T-cell (primary cell): ENCODE measurements at regions not wholly inside any gene's neighbourhood (a gene's known extent, or its start where the extent isn't known, plus 50 kb on each side); places are given as distances from the start of the nearest gene placed in this dataset.

Experiments
- ATAC-seq, 4 experiments: fragments of 200-7000 bp in 3 of 4; fragments of 150-1000 bp in 1 of 4; cut with Tn5 transposase; replicated peaks in 1 of 4; 1 replicate in 3 of 4; 2 replicates in 1 of 4; pipeline ENCODE4 v1.10.0; 2021; ENCODE audit warnings: moderate library complexity in 3 of 4, mild to moderate bottlenecking in 2 of 4, moderate number of reproducible peaks in 1 of 4
- CTCF ChIA-PET, 2 donors: fragments of 300-600 bp; sonication (Branson Sonifier 250); formaldehyde crosslinking; loops; one replicate each; lab custom pipeline; 2022; ENCODE audit warnings: antibody characterized with exemption in 2 of 2; lab: Charles Lee
- POLR2A ChIA-PET, 2 donors: fragments of 300-600 bp; sonication (Branson Sonifier 250); formaldehyde crosslinking; loops; one replicate each; lab custom pipeline; 2022; ENCODE audit warnings: antibody characterized with exemption in 2 of 2; lab: Charles Lee
- DNase-seq, 35 experiments: peaks; one replicate each; pipeline versions ENCODE4 v3.0.0 to v3.0.0-alpha.2; 2013 to 2023
- H3K27ac ChIP-seq: one replicate; pipeline ENCODE4 v1.5.1; 2013; ENCODE audit warnings: low read length
- H3K27me3 ChIP-seq, 2 experiments: replicated peaks in 1 of 2; 1 replicate in 1 of 2; 2 replicates in 1 of 2; pipeline versions ENCODE4 v1.6.1 to v1.7.0; 2013; ENCODE audit warnings: low read length in 1 of 2, mixed read lengths in 1 of 2; ENCODE audit not compliant: control insufficient read depth in 2 of 2, insufficient read depth in 2 of 2; ENCODE audit errors: extremely low read depth in 1 of 2
- H3K36me3 ChIP-seq, 2 donors: 1 replicate in 1 of 2; 2 replicates in 1 of 2; pipeline versions ENCODE4 v1.6.1 to v1.7.0; 2013; ENCODE audit warnings: low read length in 1 of 2; ENCODE audit not compliant: control insufficient read depth in 2 of 2, insufficient read depth in 1 of 2; ENCODE audit errors: extremely low read depth in 1 of 2
- H3K4me1 ChIP-seq, 2 experiments: 1 replicate in 1 of 2; 2 replicates in 1 of 2; pipeline versions ENCODE4 v1.6.1 to v1.7.0; 2013; ENCODE audit warnings: low read length in 2 of 2, mixed read lengths in 1 of 2; ENCODE audit not compliant: insufficient read depth in 2 of 2, control insufficient read depth in 1 of 2; ENCODE audit errors: extremely low read depth in 1 of 2
- H3K4me3 ChIP-seq, 2 donors: 1 replicate in 1 of 2; 2 replicates in 1 of 2; pipeline versions ENCODE4 v1.5.1 to v1.7.0; 2013; ENCODE audit warnings: mild to moderate bottlenecking in 2 of 2, low read length in 1 of 2, moderate library complexity in 1 of 2; ENCODE audit not compliant: control insufficient read depth in 1 of 2; ENCODE audit errors: extremely low read depth in 1 of 2
- H3K9me3 ChIP-seq: 2 replicates; pipeline ENCODE4 v1.7.0; 2013
- H3K27ac Mint-ChIP-seq, 2 donors: one replicate each; pipeline ENCODE4 v1.8.0; 2020 to 2021; ENCODE audit warnings: mild to moderate bottlenecking in 2 of 2, mixed read lengths in 2 of 2
- H3K27me3 Mint-ChIP-seq, 2 donors: one replicate each; pipeline ENCODE4 v1.8.0; 2021 to 2022; ENCODE audit warnings: mixed read lengths in 2 of 2
- H3K36me3 Mint-ChIP-seq: one replicate; pipeline ENCODE4 v1.8.0; 2021; ENCODE audit warnings: mixed read lengths
- H3K4me1 Mint-ChIP-seq, 3 donors: one replicate each; pipeline ENCODE4 v1.8.0; 2020 to 2022; ENCODE audit warnings: mixed read lengths in 3 of 3, mild to moderate bottlenecking in 1 of 3
- H3K4me3 Mint-ChIP-seq, 3 donors: one replicate each; pipeline ENCODE4 v1.8.0; 2020 to 2022; ENCODE audit warnings: mild to moderate bottlenecking in 3 of 3, mixed read lengths in 3 of 3, moderate library complexity in 3 of 3
- H3K9me3 Mint-ChIP-seq, 3 donors: one replicate each; pipeline ENCODE4 v1.8.0; 2020 to 2022; ENCODE audit warnings: mixed read lengths in 3 of 3
- WGBS: methylation state at CpG from one replicate; pipeline ENCODE4 v1.1.5; 2013; ENCODE audit warnings: missing lambda C conversion rate; ENCODE audit not compliant: insufficient coverage; 5-methylcytosine and 5-hydroxymethylcytosine counted together

- H3K9me3 ChIP-seq = no peaks in the 10 kb centered on the region
- H3K4me3 Mint-ChIP-seq = peak overlapping the region; percentile 54 to 70 (median 66)
- H3K4me1 ChIP-seq = peaks cover 0 to 11% of the 10 kb centered on the region in 2 experiments
- DNase-seq (no peak), ATAC-seq (no peak)
- H3K4me1 Mint-ChIP-seq = peaks cover 16 to 25% (median 25%) of the 10 kb centered on the region in 3 donors
- no peaks in the 10 kb centered on the region for H3K9me3 Mint-ChIP-seq
- 11% methylated on average over 9 of the region's 9 CpGs for WGBS
- H3K27ac Mint-ChIP-seq = no peak overlapping the region
- H3K36me3 Mint-ChIP-seq = no peaks in the 10 kb centered on the region
- peaks cover 0 to 30% of the 10 kb centered on the region in 2 experiments for H3K27me3 ChIP-seq
- ChIA-PET CTCF (interaction anchor here (0.6 to 1.2 kb wide), 3 partner anchors 15 to 193 kb away, joined by 3 to 4 read pairs (median 4); no protein-coding TSS in a partner anchor), POLR2A (interaction anchor here in 1 of 2 donors (0.6 kb wide), 1 partner anchor 208 kb away, joined by 3 read pairs; no protein-coding TSS in a partner anchor)
- no peak overlapping the region for H3K27ac ChIP-seq
- H3K4me3 ChIP-seq = peak overlapping the region in 1 of 2 donors; percentile 26
- H3K27me3 Mint-ChIP-seq = peaks cover 32 to 55% of the 10 kb centered on the region in 2 donors
- no peaks in the 10 kb centered on the region for H3K36me3 ChIP-seq
Measured at GRCh38 chr6:56851074-56851473, 103.8 kb upstream of the BEND6 start.

DNA sequence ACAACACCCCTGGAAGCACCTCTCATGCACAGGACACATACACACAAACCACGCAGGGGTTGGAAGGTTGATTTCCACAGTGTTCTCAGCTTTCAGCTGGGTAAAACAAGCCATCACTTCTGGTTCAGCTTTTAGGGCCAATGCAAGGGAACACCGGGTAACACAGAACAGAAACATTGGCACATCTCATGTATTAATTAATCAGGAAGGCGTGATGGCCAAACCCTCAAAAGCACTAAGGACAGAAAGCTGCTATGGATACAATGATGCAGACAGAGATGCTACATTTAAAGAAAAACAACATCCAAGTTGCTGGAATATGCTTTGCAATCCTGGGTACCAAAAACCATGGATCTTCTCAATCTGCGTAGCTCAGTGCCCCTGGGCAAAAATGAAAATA lies 104.3 kb upstream of the BEND6 start:
- Mint-ChIP-seq H3K4me3 (peak overlapping the region in 1 of 3 donors; percentile 70), H3K9me3 (no peaks in the 10 kb centered on the region), H3K4me1 (peaks cover 16 to 25% (median 25%) of the 10 kb centered on the region in 3 donors), H3K36me3 (no peaks in the 10 kb centered on the region), H3K27me3 (peaks cover 32 to 56% of the 10 kb centered on the region in 2 donors), H3K27ac (no peak overlapping the region)
- H3K27ac ChIP-seq = no peak overlapping the region
- ChIA-PET CTCF (interaction anchor here (0.9 to 1.2 kb wide), 2 partner anchors 15 to 140 kb away, joined by 3 to 4 read pairs; no protein-coding TSS in a partner anchor), POLR2A (interaction anchor here in 1 of 2 donors (0.6 kb wide), 1 partner anchor 209 kb away, joined by 3 read pairs; no protein-coding TSS in a partner anchor)
- H3K27me3 ChIP-seq = peaks cover 0 to 30% of the 10 kb centered on the region in 2 experiments
- H3K36me3 ChIP-seq = no peaks in the 10 kb centered on the region
- DNase-seq (no peak), ATAC-seq (no peak)
- H3K9me3 ChIP-seq = no peaks in the 10 kb centered on the region
- 100% methylated on average over 1 of the region's 4 CpGs for WGBS
- no peak overlapping the region for H3K4me3 ChIP-seq
- peaks cover 0 to 11% of the 10 kb centered on the region in 2 experiments for H3K4me1 ChIP-seq

DNA sequence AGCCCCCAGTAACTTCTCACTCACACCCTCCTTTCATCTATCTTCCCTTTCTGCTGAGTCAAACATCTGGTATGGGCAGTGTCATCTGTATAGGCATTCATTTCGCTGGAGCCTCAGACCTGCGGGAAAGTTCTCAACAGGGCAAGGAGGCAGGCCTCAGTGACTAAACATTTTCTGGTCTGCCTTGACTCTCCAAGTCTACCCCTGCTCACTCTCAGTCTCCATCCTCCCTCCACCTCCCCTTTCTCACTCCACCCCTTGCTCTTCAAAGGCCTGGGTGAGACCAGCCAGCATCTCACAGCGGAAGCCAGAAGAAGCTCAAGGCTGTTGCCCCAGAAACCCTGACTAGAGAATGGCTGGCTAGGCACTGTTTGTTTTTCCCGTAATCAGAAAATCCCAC lies 105.0 kb upstream of the BEND6 start:
- Mint-ChIP-seq H3K36me3 (no peaks in the 10 kb centered on the region), H3K27ac (no peak overlapping the region), H3K27me3 (peaks cover 37 to 61% of the 10 kb centered on the region in 2 donors), H3K4me1 (peaks cover 16 to 25% (median 25%) of the 10 kb centered on the region in 3 donors), H3K9me3 (no peaks in the 10 kb centered on the region), H3K4me3 (peak overlapping the region in 1 of 3 donors; percentile 70)
- peaks cover 0 to 11% of the 10 kb centered on the region in 2 experiments for H3K4me1 ChIP-seq
- no peaks in the 10 kb centered on the region for H3K9me3 ChIP-seq
- no peaks in the 10 kb centered on the region for H3K36me3 ChIP-seq
- CTCF ChIA-PET = no interaction called here
- POLR2A ChIA-PET = no interaction called here
- no peak overlapping the region for H3K27ac ChIP-seq
- ATAC-seq (no peak), DNase-seq (no peak)
- 81% methylated on average over 3 of the region's 4 CpGs for WGBS
- H3K4me3 ChIP-seq = no peak overlapping the region
- H3K27me3 ChIP-seq = peaks cover 0 to 30% of the 10 kb centered on the region in 2 experiments

DNA sequence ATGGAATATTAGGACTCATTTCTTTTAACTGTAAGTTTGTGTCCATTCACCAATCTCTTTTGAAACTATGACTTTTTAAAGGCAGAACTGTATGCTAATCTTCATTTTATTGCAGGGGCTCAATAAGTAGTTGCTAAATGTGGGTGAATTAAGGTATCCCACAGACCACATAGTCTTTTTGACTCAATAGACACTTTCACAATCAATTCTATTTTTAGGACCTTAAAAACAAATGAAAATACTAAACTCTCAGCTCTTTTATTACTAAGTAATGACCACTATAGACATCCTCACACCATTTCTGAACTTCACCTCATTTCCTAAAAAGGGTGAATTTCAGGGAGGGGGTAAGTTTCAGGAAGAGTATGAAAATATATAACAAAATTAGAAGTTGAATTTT lies 106.8 kb upstream of the BEND6 start:
- Mint-ChIP-seq H3K4me3 (no peak overlapping the region), H3K4me1 (peaks cover 16 to 27% (median 26%) of the 10 kb centered on the region in 3 donors), H3K36me3 (no peaks in the 10 kb centered on the region), H3K27ac (no peak overlapping the region), H3K27me3 (peaks cover 37 to 64% of the 10 kb centered on the region in 2 donors), H3K9me3 (no peaks in the 10 kb centered on the region)
- Histone ChIP-seq H3K9me3 (no peaks in the 10 kb centered on the region), H3K4me1 (peaks cover 1 to 12% of the 10 kb centered on the region in 2 experiments), H3K27ac (no peak overlapping the region), H3K27me3 (peaks cover 0 to 38% of the 10 kb centered on the region in 2 experiments), H3K4me3 (no peak overlapping the region), H3K36me3 (no peaks in the 10 kb centered on the region)
- POLR2A ChIA-PET = interaction anchor here in 1 of 2 donors (1.0 kb wide), 1 partner anchor 10 kb away, joined by 3 read pairs; no protein-coding TSS in a partner anchor
- ATAC-seq (no peak), DNase-seq (no peak)
- CTCF ChIA-PET = interaction anchor here in 1 of 2 donors (1.2 kb wide), 1 partner anchor 19 kb away, joined by 3 read pairs; no protein-coding TSS in a partner anchor

- no peaks in the 10 kb centered on the region for H3K9me3 Mint-ChIP-seq
- Histone ChIP-seq H3K4me3 (no peak overlapping the region), H3K4me1 (peaks cover 2 to 6% of the 10 kb centered on the region in 2 experiments), H3K36me3 (no peaks in the 10 kb centered on the region), H3K27me3 (peaks cover 0 to 28% of the 10 kb centered on the region in 2 experiments), H3K9me3 (no peaks in the 10 kb centered on the region), H3K27ac (no peak overlapping the region)
- WGBS = no CpG with 5 or more reads among the region's 3 CpGs
- DNase-seq = no peak
- no peak overlapping the region for H3K27ac Mint-ChIP-seq
- ChIA-PET POLR2A (no interaction called here), CTCF (no interaction called here)
- peak overlapping the region in 1 of 3 donors; percentile 70 for H3K4me3 Mint-ChIP-seq
- H3K36me3 Mint-ChIP-seq = no peaks in the 10 kb centered on the region
- no peak for ATAC-seq
- peaks cover 5 to 9% (median 9%) of the 10 kb centered on the region in 3 donors for H3K4me1 Mint-ChIP-seq
- peaks cover 35 to 57% of the 10 kb centered on the region in 2 donors for H3K27me3 Mint-ChIP-seq
Measured at GRCh38 chr6:56845032-56845431, 109.9 kb upstream of the BEND6 start.

DNA sequence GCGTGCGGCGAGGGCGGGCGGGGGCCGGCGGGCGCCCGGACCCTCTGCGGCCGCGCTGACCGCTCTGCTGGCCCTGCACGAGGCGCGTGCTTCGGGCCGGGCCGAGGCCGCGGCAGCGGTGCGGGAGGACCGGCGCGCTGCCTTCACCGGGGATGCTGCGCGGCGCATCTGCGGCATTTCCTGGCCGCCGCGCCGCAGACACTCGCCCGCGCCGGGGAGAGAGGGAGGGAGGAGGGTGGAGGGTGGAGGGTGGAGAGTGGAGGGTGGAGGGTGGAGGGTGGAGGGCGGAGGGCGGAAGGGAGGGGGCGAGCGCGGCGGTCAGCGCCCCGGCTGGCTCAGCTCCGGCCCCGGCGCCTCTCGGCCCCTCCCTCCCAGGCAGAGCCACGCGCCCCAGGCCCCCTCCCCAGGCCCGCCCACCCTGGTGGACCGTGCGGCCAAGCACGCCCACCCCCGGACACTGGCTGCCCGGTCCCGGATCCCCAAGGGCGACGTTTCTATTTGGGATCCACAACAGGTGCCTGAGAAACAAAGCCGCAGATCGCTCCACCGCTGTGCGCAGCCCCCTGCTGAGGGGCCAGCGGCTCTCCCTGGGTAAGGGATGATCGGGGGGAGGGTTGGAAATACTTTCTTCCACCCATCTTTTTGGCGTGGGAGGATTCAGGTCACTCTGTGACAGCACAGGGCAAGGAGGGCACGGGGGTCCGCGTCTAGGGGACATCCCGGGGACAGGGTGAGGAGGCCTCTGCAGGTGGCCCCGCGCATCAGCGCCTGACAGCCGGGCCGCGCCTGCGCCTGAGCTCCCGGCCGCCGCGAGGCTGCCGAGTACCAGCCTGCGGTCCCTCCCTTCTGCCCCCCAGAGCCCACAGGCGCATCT lies 111.2 kb upstream of the BEND6 start:
- POLR2A ChIA-PET = no interaction called here
- no peak overlapping the region for H3K27ac Mint-ChIP-seq
- Histone ChIP-seq H3K27me3 (peaks cover 0 to 19% of the 10 kb centered on the region in 2 experiments), H3K9me3 (no peaks in the 10 kb centered on the region), H3K27ac (no peak overlapping the region), H3K36me3 (no peaks in the 10 kb centered on the region), H3K4me1 (peaks cover 2 to 6% of the 10 kb centered on the region in 2 experiments), H3K4me3 (peak overlapping the region; percentile 29 to 90)
- peaks cover 36 to 57% of the 10 kb centered on the region in 2 donors for H3K27me3 Mint-ChIP-seq
- CTCF ChIA-PET = no interaction called here
- DNase-seq (peak in 33 of 35 experiments; percentile 12 to 66 (median 43)), ATAC-seq (peak; percentile 86 to 96 (median 87))
- H3K36me3 Mint-ChIP-seq = no peaks in the 10 kb centered on the region
- 1% methylated on average over 53 of the region's 87 CpGs for WGBS
- H3K4me3 Mint-ChIP-seq = peak overlapping the region; percentile 59 to 87 (median 69)
- no peaks in the 10 kb centered on the region for H3K9me3 Mint-ChIP-seq
- peaks cover 5 to 9% (median 9%) of the 10 kb centered on the region in 3 donors for H3K4me1 Mint-ChIP-seq
